ENCODE measurements at regions not wholly inside any gene's neighbourhood (a gene's known extent, or its start where the extent isn't known, plus 50 kb on each side); places are given as distances from the start of the nearest gene placed in this dataset.

GRCh38 chr18:39672171-39672570 lies 2106.6 kb upstream of the CELF4 start:
- WGBS, 3 donors, result 87 to 94% (median 91%) methylated on average over 3 of the region's 3 CpGs
- no peak overlapping the region for H3K4me3 ChIP-seq
- H3K27ac ChIP-seq, result no peak overlapping the region
- no peaks in the 10 kb centered on the region for H3K27me3 ChIP-seq
- H3K4me1 ChIP-seq (ENCODE audit: insufficient read depth), result no peaks in the 10 kb centered on the region
- intact Hi-C loops (cut with DNase I), result no loop called here
- no peak for DNase-seq
- no peaks in the 10 kb centered on the region for H3K9me3 ChIP-seq
- H3K36me3 ChIP-seq, result no peaks in the 10 kb centered on the region
- no peak for TF ChIP-seq CTCF (IDR thresholded peaks at IDR 0.05)
- no peak for TF ChIP-seq POLR2A (IDR thresholded peaks at IDR 0.05)
- TF ChIP-seq EP300 (IDR thresholded peaks at IDR 0.05), result no peak

- Histone ChIP-seq H3K27me3 (no peaks in the 10 kb centered on the region), H3K4me3 (no peak overlapping the region), H3K36me3 (no peaks in the 10 kb centered on the region), H3K9me3 (no peaks in the 10 kb centered on the region), H3K27ac (no peak overlapping the region), H3K4me1 (ENCODE audit: insufficient read depth) (no peaks in the 10 kb centered on the region)
- DNase-seq, result no peak
- no peak for TF ChIP-seq CTCF (IDR thresholded peaks at IDR 0.05)
- no peak for TF ChIP-seq POLR2A (IDR thresholded peaks at IDR 0.05)
- TF ChIP-seq EP300 (IDR thresholded peaks at IDR 0.05), result no peak
- intact Hi-C loops (cut with DNase I), result no loop called here
These were observed 2102.3 kb upstream of the CELF4 start for GRCh38 chr18:39667905-39668304.

GRCh38 chr18:39666541-39666940 lies 2100.9 kb upstream of the CELF4 start:
- WGBS, 3 donors, result 64 to 78% (median 70%) methylated on average over 2 of the region's 2 CpGs
- TF ChIP-seq CTCF (IDR thresholded peaks at IDR 0.05) (no peak), EP300 (IDR thresholded peaks at IDR 0.05) (no peak), POLR2A (IDR thresholded peaks at IDR 0.05) (no peak)
- Histone ChIP-seq H3K4me1 (ENCODE audit: insufficient read depth) (no peaks in the 10 kb centered on the region), H3K36me3 (no peaks in the 10 kb centered on the region), H3K9me3 (no peaks in the 10 kb centered on the region), H3K27me3 (no peaks in the 10 kb centered on the region), H3K27ac (no peak overlapping the region), H3K4me3 (no peak overlapping the region)
- DNase-seq, result no peak
- intact Hi-C loops (cut with DNase I), result no loop called here

- Histone ChIP-seq H3K4me1 (ENCODE audit: insufficient read depth) (no peaks in the 10 kb centered on the region), H3K4me3 (no peak overlapping the region), H3K9me3 (no peaks in the 10 kb centered on the region), H3K36me3 (no peaks in the 10 kb centered on the region), H3K27ac (no peak overlapping the region), H3K27me3 (no peaks in the 10 kb centered on the region)
- DNase-seq, result no peak
- 98 to 100% (median 99%) methylated on average over 2 of the region's 2 CpGs for WGBS, 3 donors
- TF ChIP-seq EP300 (IDR thresholded peaks at IDR 0.05), result no peak
- TF ChIP-seq POLR2A (IDR thresholded peaks at IDR 0.05), result no peak
- no peak for TF ChIP-seq CTCF (IDR thresholded peaks at IDR 0.05)
- intact Hi-C loops (cut with DNase I), result no loop called here
These were observed 2096.3 kb upstream of the CELF4 start for GRCh38 chr18:39661856-39662366.

GRCh38 chr18:39660141-39660540 lies 2094.5 kb upstream of the CELF4 start:
- no peak for DNase-seq
- no peaks in the 10 kb centered on the region for H3K4me1 ChIP-seq (ENCODE audit: insufficient read depth)
- H3K4me3 ChIP-seq, result no peak overlapping the region
- no peak for TF ChIP-seq EP300 (IDR thresholded peaks at IDR 0.05)
- TF ChIP-seq CTCF (IDR thresholded peaks at IDR 0.05), result no peak
- TF ChIP-seq POLR2A (IDR thresholded peaks at IDR 0.05), result no peak
- 93 to 97% (median 94%) methylated on average over 2 of the region's 2 CpGs for WGBS, 3 donors
- H3K27ac ChIP-seq, result no peak overlapping the region
- H3K27me3 ChIP-seq, result no peaks in the 10 kb centered on the region
- no peaks in the 10 kb centered on the region for H3K36me3 ChIP-seq
- H3K9me3 ChIP-seq, result no peaks in the 10 kb centered on the region
- intact Hi-C loops (cut with DNase I), result no loop called here

Data from ovary (tissue), 7 donors.